HG03103 (cell line): ENCODE measurements at regions not wholly inside any gene's neighbourhood (a gene's known extent, or its start where the extent isn't known, plus 50 kb on each side); places are given as distances from the start of the nearest gene placed in this dataset.
"Not testable (repeated sequence)": the region's sequence is repeated elsewhere in the genome, so short reads cannot be mapped to it uniquely, and the experiment has no call there.

Source experiments
- ATAC-seq: cut with Tn5 transposase; IDR thresholded peaks from one replicate; pipeline ENCODE4 v1.9.1; 2021; ENCODE audit warnings: low read depth; ENCODE audit not compliant: unreplicated experiment

DNA sequence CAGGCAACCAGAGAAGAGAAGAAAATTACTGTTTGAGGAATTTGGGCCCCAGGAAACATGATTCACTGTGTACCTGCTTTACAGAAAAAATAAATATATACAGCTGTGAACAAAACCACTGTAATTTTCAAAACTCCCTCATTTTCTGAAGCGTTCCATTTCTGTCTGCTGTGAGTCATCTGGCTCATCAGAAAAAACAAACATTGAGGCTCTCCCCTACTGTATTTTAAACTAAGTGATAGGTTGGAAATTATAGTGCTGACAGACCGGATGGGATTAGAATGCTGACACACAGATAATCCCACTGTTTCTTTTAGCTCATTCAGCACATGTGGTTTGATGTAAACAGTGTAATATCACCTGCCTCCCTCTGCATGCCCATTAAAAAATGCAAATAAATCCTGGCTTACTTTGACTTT, 847.0 kb downstream of the TRIML1 start:
- no peak for ATAC-seq

DNA sequence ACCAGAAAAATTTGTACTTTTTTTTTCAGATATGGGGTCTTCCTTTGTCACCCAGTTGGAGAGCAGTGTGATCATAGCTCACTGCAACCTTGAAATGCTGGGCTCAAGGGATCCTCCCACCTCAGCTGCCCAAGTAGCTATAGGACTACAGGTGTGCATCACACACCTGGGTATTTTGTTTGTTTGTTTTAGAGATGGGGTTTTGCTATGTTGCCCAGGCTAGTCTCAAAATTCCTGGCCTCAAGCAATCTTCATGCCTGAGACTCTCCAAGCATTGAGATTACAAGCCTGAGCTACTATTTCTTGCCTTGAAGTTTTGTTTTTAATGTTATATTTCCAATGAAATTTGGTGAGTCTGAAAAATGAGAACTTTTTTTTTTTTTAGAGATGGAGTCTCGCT, 847.8 kb downstream of the TRIML1 start:
- ATAC-seq = no peak

- no peak for ATAC-seq
These were observed 848.9 kb downstream of the TRIML1 start for GRCh38 chr4:188988131-188988530.

DNA sequence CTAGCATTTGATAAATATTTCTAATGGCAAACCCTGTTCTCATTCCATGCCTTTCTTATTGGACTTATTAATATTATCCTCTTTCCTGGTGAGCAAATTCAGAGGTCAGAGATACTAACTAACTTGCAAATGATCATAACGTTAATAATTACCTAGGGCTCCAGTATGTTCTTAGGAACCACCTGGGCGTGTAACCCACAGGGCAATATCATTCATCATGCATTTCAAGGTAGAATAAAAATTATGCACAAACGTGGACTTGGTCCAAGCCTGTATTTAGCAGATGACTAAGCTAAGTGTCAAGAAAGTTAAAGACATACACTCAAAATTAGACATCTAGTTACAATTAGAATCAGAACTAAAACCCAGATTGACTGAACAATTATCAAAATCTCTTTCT, 850.1 kb downstream of the TRIML1 start:
- ATAC-seq = no peak

DNA sequence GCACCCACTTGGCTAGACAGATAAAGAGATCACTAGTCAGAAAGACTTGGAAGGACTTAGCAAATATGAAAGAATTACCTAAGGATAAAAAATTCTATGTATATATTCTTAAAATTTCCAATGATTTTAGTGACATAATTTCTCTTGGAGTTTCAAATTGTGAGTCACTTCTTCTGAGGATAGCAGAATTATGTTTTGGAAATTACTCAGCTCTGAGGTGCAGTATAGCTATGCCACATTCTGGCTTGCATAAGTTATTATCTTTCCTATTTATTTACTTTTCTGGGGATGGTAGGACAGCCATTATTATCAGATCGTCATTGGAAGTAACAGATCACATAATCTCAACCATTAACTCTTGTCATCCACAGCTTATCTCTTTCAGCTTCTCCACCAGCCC, 853.5 kb downstream of the TRIML1 start:
- ATAC-seq = no peak

DNA sequence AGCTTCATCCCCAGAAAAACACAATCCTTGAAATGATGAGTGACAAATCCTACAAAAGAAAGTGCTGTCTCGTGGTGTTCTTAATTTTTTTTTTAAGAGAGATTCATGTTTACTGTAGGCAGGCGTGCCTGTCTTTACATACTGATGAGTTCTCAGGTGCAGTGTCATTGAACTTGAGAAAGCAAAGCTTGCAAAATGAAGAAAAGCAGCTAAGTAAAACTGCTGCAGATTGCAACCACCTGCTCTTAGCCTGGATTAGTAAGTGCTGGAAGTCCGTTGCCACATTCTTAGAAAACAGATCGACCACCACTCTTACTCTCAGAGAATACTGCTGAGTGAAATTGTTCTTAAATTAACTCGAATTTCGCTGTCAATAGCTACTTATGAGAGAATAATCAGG, 854.6 kb downstream of the TRIML1 start:
- ATAC-seq = no peak

DNA sequence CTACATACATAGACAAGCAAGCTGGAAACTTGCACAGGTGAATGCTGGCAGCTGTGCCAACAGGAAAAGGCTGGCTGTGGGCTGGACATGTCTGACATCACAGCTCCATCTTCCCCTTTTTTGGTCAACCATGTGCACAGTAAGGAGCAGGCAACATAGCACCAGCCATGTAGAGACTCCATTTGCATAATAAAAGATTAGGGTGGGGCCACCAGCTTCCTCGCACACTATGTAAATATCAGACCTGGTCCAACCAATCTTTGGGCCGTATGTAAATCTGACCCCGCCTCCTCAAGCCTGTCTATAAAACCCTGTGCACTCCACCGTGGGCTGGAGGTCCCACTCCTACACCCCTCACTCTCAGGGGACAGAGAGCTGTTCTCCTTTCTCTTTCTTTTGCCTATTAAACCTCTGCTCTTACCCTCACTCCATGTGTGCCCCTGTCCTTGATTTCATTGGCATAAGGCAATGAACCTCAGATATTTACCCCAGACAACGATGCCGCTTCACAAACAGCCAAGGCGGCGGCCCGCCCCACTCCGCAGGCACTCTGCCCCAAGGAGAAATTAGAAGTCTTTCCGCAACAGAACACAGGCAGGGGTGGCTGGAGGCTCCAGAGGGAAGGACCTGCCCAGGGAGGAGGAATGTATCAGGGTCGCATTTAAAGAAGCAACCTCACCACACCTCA, 862.2 kb downstream of the TRIML1 start:
- no peak for ATAC-seq

- no peak for ATAC-seq
These were observed 862.8 kb downstream of the TRIML1 start for GRCh38 chr4:189001971-189002450.

DNA sequence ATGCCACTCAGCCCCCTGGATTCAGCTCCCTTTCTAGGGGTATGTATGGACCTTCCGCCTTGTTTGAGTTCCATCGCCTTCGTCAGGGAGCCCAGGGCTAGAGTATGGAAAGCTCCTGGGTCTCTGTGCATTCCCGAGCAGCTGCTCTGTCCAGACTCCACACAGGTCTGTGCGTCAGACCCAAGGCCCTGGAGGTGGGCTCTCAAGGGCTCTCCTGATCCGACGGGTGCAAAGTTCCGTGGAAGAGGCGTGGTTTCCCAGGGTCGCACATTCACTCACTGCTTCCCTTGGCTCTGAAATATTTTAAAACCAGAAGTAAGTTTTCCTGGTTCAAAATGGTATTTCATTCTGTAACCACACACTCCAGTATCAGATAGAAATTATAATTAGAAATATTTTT, 863.2 kb downstream of the TRIML1 start:
- ATAC-seq = no peak

GRCh38 chr4:189010452-189011217, 871.4 kb downstream of the TRIML1 start:
- ATAC-seq = not testable (repeated sequence)

DNA sequence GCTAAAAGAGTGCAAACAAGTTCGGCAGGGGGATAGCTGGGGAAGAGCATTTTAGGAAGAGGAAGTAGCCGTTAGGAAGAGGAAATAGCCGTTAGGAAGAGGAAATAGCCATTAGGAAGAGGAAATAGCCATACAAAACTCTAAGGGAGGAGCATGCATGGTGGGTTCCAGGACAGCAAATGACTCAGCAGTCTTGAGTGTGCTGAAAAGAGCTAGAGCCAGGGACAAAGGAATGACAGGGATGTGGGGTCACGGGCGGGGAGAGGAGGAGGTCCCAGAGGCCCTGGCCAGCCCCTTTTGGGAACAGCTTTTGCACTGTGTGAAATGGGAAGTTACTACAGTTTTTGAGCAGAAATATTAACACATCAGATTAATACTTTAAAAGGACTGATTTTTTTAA, 882.6 kb downstream of the TRIML1 start:
- no peak for ATAC-seq

- ATAC-seq = no peak
These were observed 883.3 kb downstream of the TRIML1 start for GRCh38 chr4:189022440-189023035.

DNA sequence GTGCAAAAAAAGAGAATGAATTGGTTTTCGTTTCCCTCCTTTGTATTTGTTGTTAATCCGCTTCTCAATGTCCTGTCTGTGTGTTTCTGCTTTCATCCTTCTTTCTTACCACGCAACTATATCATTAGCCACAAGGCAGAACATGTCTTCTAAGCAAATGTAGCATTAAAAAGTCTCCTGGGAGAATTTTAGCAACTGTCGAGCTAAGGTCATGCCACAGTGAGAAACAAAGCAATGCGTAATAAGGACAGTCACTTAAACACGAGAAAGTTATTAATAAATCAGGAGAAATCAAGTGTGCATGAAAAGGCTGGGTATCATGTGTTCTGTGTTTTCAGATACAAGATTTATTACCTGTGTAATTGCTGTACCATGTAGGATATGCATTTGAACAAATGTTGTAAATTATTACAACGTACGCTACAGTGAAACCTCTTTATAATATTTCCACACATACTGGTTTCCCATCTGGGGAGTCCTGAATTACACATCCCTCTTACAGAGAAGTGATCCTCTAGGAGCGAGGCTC, 890.8 kb downstream of the TRIML1 start:
- no peak for ATAC-seq

- ATAC-seq = no peak
These were observed 893.5 kb downstream of the TRIML1 start for GRCh38 chr4:189032606-189033338.

DNA sequence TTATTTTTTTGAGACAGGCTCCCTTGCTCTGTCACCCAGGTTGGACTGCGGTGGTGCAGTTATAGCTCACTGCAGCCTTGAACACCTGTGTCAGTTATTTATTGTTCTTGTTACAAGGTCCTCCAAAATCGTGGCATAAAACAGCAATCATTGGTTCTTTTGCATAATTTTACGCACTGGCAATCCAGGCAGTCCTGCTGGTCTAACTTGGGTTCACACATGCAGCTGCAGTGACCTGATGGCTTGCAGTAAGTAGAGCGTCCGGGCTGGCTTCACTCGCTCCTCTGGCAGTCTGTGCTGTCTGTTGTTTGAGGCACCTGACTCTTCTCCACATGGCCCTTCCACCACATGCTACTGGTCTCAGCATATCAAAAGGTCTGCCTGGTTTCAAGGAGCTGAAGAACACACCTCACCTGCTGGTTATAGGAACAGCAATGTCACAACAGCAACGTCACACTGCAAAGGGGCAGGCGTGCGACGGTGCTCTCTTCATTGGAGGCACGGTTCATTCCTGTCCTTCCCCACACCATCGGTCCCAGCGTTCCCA, 894.6 kb downstream of the TRIML1 start:
- ATAC-seq = no peak

DNA sequence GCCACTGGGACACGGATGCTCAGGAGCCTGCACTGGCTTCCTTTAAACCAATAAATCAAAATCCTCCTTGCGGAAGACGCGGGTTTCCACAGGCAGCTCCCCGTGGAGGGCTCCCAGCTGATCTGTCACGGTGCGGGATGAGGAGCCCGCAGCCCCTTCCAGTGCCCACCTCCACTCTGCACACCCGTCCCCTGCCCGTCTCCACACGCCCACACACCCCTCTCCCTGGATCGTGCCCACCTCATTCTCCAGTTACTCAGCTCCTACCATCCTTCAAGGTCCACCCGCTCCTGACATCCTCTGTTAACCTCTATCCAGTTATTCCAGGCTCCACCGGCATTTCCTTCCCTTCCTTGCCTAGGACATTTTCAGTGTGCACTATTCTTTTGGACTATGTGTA, 895.9 kb downstream of the TRIML1 start:
- ATAC-seq = no peak

- no peak for ATAC-seq
These were observed 896.4 kb downstream of the TRIML1 start for GRCh38 chr4:189035654-189036053.

GRCh38 chr4:189036906-189037305, 897.7 kb downstream of the TRIML1 start:
- ATAC-seq = no peak

DNA sequence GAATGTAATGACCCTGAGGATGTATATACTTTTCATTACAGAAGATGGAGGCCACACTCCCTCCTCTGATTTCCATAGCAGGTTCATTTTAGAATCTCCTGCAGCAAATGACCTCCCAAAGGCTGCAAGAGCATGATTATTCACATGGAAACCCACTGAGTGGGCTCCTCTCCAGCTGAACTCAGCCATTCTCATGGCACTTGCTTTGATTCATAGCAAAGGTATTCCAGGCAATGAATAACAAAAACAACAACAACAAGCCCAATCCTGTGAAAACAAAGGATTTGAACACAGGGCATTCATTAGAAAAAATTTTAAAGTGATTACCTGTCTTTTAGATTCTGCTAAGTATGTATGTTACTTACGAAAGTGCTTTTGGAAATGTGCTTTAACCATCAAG, 894.0 kb upstream of the FRG1 start:
- ATAC-seq = no peak

- ATAC-seq = no peak
These were observed 892.6 kb upstream of the FRG1 start for GRCh38 chr4:189048119-189048518.
